Progenitor cell of endocrine pancreas (in vitro differentiated cells): ENCODE measurements at regions not wholly inside any gene's neighbourhood (a gene's known extent, or its start where the extent isn't known, plus 50 kb on each side); places are given as distances from the start of the nearest gene placed in this dataset.
"Not testable (repeated sequence)": the region's sequence is repeated elsewhere in the genome, so short reads cannot be mapped to it uniquely, and the experiment has no call there.

Experiments
- DNase-seq: peaks from one replicate; pipeline ENCODE4 v3.0.0; 2021; ENCODE audit warnings: low spot score; ENCODE audit not compliant: unreplicated experiment
- H3K27ac Mint-ChIP-seq: 2 replicates; pipeline ENCODE4 v1.8.0; 2021; ENCODE audit warnings: mild to moderate bottlenecking, moderate library complexity, mixed read lengths
- H3K27me3 Mint-ChIP-seq: 2 replicates; pipeline ENCODE4 v1.8.0; 2021; ENCODE audit warnings: mixed read lengths
- H3K36me3 Mint-ChIP-seq: 2 replicates; pipeline ENCODE4 v1.8.0; 2022; ENCODE audit warnings: mixed read lengths; ENCODE audit not compliant: insufficient read depth
- H3K4me1 Mint-ChIP-seq: 2 replicates; pipeline ENCODE4 v1.8.0; 2021; ENCODE audit warnings: low read depth, mixed read lengths
- H3K4me3 Mint-ChIP-seq: 2 replicates; pipeline ENCODE4 v1.8.0; 2021; ENCODE audit warnings: low read depth, mild to moderate bottlenecking, moderate library complexity, mixed read lengths
- H3K9me3 Mint-ChIP-seq: 2 replicates; pipeline ENCODE4 v1.8.0; 2021; ENCODE audit warnings: low read depth, mixed read lengths
- TF ChIP-seq, protein P1 (sequence below): fragments of 200-600 bp; sonication (generic); IDR thresholded peaks from one replicate; pipeline ENCODE4 v1.5.0; 2021; ENCODE audit warnings: antibody characterized with exemption, mild to moderate bottlenecking; ENCODE audit not compliant: unreplicated experiment

GRCh38 chr4:131764730-131765129 lies 1384.4 kb upstream of the PCDH10 start:
- TF ChIP-seq, protein P1, sequence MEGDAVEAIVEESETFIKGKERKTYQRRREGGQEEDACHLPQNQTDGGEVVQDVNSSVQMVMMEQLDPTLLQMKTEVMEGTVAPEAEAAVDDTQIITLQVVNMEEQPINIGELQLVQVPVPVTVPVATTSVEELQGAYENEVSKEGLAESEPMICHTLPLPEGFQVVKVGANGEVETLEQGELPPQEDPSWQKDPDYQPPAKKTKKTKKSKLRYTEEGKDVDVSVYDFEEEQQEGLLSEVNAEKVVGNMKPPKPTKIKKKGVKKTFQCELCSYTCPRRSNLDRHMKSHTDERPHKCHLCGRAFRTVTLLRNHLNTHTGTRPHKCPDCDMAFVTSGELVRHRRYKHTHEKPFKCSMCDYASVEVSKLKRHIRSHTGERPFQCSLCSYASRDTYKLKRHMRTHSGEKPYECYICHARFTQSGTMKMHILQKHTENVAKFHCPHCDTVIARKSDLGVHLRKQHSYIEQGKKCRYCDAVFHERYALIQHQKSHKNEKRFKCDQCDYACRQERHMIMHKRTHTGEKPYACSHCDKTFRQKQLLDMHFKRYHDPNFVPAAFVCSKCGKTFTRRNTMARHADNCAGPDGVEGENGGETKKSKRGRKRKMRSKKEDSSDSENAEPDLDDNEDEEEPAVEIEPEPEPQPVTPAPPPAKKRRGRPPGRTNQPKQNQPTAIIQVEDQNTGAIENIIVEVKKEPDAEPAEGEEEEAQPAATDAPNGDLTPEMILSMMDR: no peak
- Mint-ChIP-seq H3K4me3 (no peak overlapping the region), H3K4me1 (no peaks in the 10 kb centered on the region), H3K27me3 (no peaks in the 10 kb centered on the region), H3K9me3 (peaks cover 4% of the 10 kb centered on the region), H3K27ac (no peak overlapping the region), H3K36me3 (no peaks in the 10 kb centered on the region)
- no peak for DNase-seq

GRCh38 chr4:131774382-131774781 lies 1374.7 kb upstream of the PCDH10 start:
- not testable (repeated sequence) for H3K4me1 Mint-ChIP-seq, H3K27ac Mint-ChIP-seq, H3K4me3 Mint-ChIP-seq, H3K9me3 Mint-ChIP-seq, H3K27me3 Mint-ChIP-seq, H3K36me3 Mint-ChIP-seq, DNase-seq

- not testable (repeated sequence) for H3K4me3 Mint-ChIP-seq, H3K36me3 Mint-ChIP-seq, H3K4me1 Mint-ChIP-seq, H3K27me3 Mint-ChIP-seq, H3K27ac Mint-ChIP-seq, DNase-seq, H3K9me3 Mint-ChIP-seq
Measured at GRCh38 chr4:131810565-131810964, 1338.5 kb upstream of the PCDH10 start.
